HCT116 (cell line): ENCODE measurements at regions not wholly inside any gene's neighbourhood (a gene's known extent, or its start where the extent isn't known, plus 50 kb on each side); places are given as distances from the start of the nearest gene placed in this dataset.

Source experiments
- ATAC-seq: fragments of 200-7000 bp; cut with Tn5 transposase; 2 replicates; pipeline ENCODE4 v1.9.1; 2020; ENCODE audit warnings: mild to moderate bottlenecking, moderate library complexity
- BruUV-seq: library from RNA; stranded (reverse); fragments of 400-500 nt; replicated peaks from 2 replicates; lab custom pipeline; 2021; lab: Mats Ljungman, UMichigan
- CTCF ChIA-PET: fragments of 300-600 bp; sonication (Branson Sonifier 250); formaldehyde crosslinking; loops from one replicate; lab custom pipeline; 2021; ENCODE audit warnings: antibody characterized with exemption; lab: Charles Lee
- POLR2A ChIA-PET: fragments of 300-600, 350-600 bp; sonication (Branson Sonifier 250); formaldehyde crosslinking; loops from one replicate; lab custom pipeline; 2021; ENCODE audit warnings: antibody characterized with exemption; lab: Charles Lee
- RAD21 ChIA-PET, 2 experiments: fragments of 300-600 bp; sonication (Branson Sonifier 250); formaldehyde crosslinking; loops; one replicate each; lab custom pipeline; 2023; ENCODE audit warnings: low total read pairs in 2 of 2; ENCODE audit not compliant: uncharacterized antibody in 2 of 2, unreplicated experiment in 2 of 2, low non-redundant PET in 1 of 2; lab: Charles Lee
- DNase-seq: peaks from one replicate; pipeline ENCODE4 v3.0.0-alpha.2; 2010; ENCODE audit warnings: low read depth, low spot score
- H2AFZ ChIP-seq: fragments of 200-600 bp; shearing (Covaris generic), sonication (generic); 2 replicates; pipeline ENCODE4 v1.6.1; 2017; ENCODE audit warnings: low read depth, mixed run types, mixed read lengths, antibody characterized with exemption, low read length; ENCODE audit not compliant: poor library complexity, severe bottlenecking
- H3K27ac ChIP-seq: 2 replicates; pipeline ENCODE4 v1.5.1; 2012; ENCODE audit warnings: low read depth, low read length
- H3K27me3 ChIP-seq: fragments of 200-600 bp; sonication (generic); 2 replicates; pipeline ENCODE4 v1.6.1; 2016; ENCODE audit warnings: mixed run types, low read length, mixed read lengths; ENCODE audit not compliant: insufficient read depth
- H3K36me3 ChIP-seq, 2 experiments: fragments of 200-500 bp in 1 of 2; fragments of 200-600 bp in 1 of 2; sonication (Bioruptor generic) in 1 of 2; sonication (generic) in 1 of 2; 2 replicates each; pipeline versions ENCODE4 v1.5.1 to v1.6.1; 2014 to 2016; ENCODE audit warnings: low read length in 2 of 2, inconsistent platforms in 1 of 2, mixed read lengths in 1 of 2, mixed run types in 1 of 2; ENCODE audit not compliant: insufficient read depth in 2 of 2, control insufficient read depth in 1 of 2
- H3K4me1 ChIP-seq, 2 experiments: fragments of 200-600 bp in 1 of 2; sonication (generic) in 1 of 2; 2 replicates each; pipeline versions ENCODE4 v1.5.1 to v1.6.1; 2012 to 2017; ENCODE audit warnings: low read length in 2 of 2, inconsistent platforms in 1 of 2, mild to moderate bottlenecking in 1 of 2, mixed read lengths in 1 of 2, mixed run types in 1 of 2, moderate library complexity in 1 of 2; ENCODE audit not compliant: insufficient read depth in 2 of 2, control insufficient read depth in 1 of 2
- H3K4me2 ChIP-seq: fragments of 200-600 bp; sonication (generic); 2 replicates; pipeline ENCODE4 v1.6.1; 2017; ENCODE audit warnings: mixed run types, low read length, mixed read lengths
- H3K4me3 ChIP-seq, 2 experiments: fragments of 200-600 bp in 1 of 2; sonication (generic) in 1 of 2; replicated peaks in 1 of 2; 2 replicates each; pipeline ENCODE4 v1.5.1; 2011 to 2016; ENCODE audit warnings: low read length in 2 of 2, control low read depth in 1 of 2, low read depth in 1 of 2, mild to moderate bottlenecking in 1 of 2, mixed read lengths in 1 of 2, mixed run types in 1 of 2
- H3K79me2 ChIP-seq: fragments of 200-600 bp; sonication (generic); 2 replicates; pipeline ENCODE4 v1.6.1; 2017; ENCODE audit warnings: mild to moderate bottlenecking, mixed run types, low read length, moderate library complexity, mixed read lengths; ENCODE audit not compliant: insufficient read depth
- H3K9ac ChIP-seq: fragments of 200-600 bp; sonication (generic); 2 replicates; pipeline ENCODE4 v1.6.1; 2016; ENCODE audit warnings: low read length, mixed read lengths
- H3K9me2 ChIP-seq: fragments of 200-600 bp; sonication (generic), shearing (Covaris generic); 2 replicates; pipeline ENCODE4 v1.6.1; 2017; ENCODE audit warnings: mixed run types, mild to moderate bottlenecking, moderate library complexity; ENCODE audit not compliant: insufficient read depth
- H3K9me3 ChIP-seq, 2 experiments: fragments of 200-500 bp in 1 of 2; fragments of 200-600 bp in 1 of 2; sonication (Bioruptor generic) in 1 of 2; sonication (generic) in 1 of 2; 2 replicates each; pipeline ENCODE4 v1.6.1; 2014 to 2017; ENCODE audit warnings: low read length in 2 of 2, mixed read lengths in 2 of 2, inconsistent platforms in 1 of 2, low read depth in 1 of 2, mild to moderate bottlenecking in 1 of 2, mixed run types in 1 of 2, moderate library complexity in 1 of 2; ENCODE audit not compliant: control insufficient read depth in 1 of 2, insufficient read depth in 1 of 2
- H4K20me1 ChIP-seq: fragments of 200-600 bp; sonication (generic), shearing (Covaris generic); 2 replicates; pipeline ENCODE4 v1.6.1; 2017; ENCODE audit warnings: mixed run types, mild to moderate bottlenecking, moderate library complexity; ENCODE audit not compliant: insufficient read depth
- CBX3 ChIP-seq: IDR thresholded peaks from 2 replicates; pipeline ENCODE4 v1.6.1; 2012; ENCODE audit warnings: low read depth
- CEBPB ChIP-seq: IDR thresholded peaks from 2 replicates; pipeline ENCODE4 v1.6.1; 2012; ENCODE audit warnings: low read depth
- EGR1 ChIP-seq: IDR thresholded peaks from 2 replicates; pipeline ENCODE4 v1.6.1; 2012; ENCODE audit warnings: low read depth
- ELF1 ChIP-seq: IDR thresholded peaks from 2 replicates; pipeline ENCODE4 v1.6.1; 2012; ENCODE audit warnings: low read depth, borderline replicate concordance
- EZH2 ChIP-seq: fragments of 200-600 bp; sonication (generic); IDR thresholded peaks from 2 replicates; pipeline ENCODE4 v1.6.1; 2017; ENCODE audit warnings: antibody characterized with exemption, mixed run types
- EZH2phosphoT487 ChIP-seq: fragments of 200-600 bp; IDR thresholded peaks from 2 replicates; pipeline ENCODE4 v1.6.1; 2018; ENCODE audit warnings: antibody characterized with exemption, borderline replicate concordance
- FOSL1 ChIP-seq: IDR thresholded peaks from 2 replicates; pipeline ENCODE4 v1.6.1; 2012; ENCODE audit warnings: low read depth
- JUND ChIP-seq: IDR thresholded peaks from 2 replicates; pipeline ENCODE4 v1.6.1; 2012
- POLR2A ChIP-seq: IDR thresholded peaks from 2 replicates; pipeline ENCODE4 v1.7.0; 2011; ENCODE audit warnings: borderline replicate concordance; ENCODE audit not compliant: insufficient read depth, insufficient read length; ENCODE audit errors: extremely low read depth
- POLR2AphosphoS5 ChIP-seq: IDR thresholded peaks from 2 replicates; pipeline ENCODE4 v1.6.1; 2011; ENCODE audit warnings: mild to moderate bottlenecking, low read depth, low read length, moderate library complexity
- RAD21 ChIP-seq: IDR thresholded peaks from 2 replicates; pipeline ENCODE4 v1.6.1; 2012; ENCODE audit warnings: low read depth, mild to moderate bottlenecking
- REST ChIP-seq: IDR thresholded peaks from 2 replicates; pipeline ENCODE4 v1.6.1; 2012; ENCODE audit warnings: low read depth
- SIN3A ChIP-seq: IDR thresholded peaks from 2 replicates; pipeline ENCODE4 v1.6.1; 2012; ENCODE audit warnings: low read depth
- SP1 ChIP-seq: IDR thresholded peaks from 2 replicates; pipeline ENCODE4 v1.6.1; 2012; ENCODE audit warnings: low read depth
- SRF ChIP-seq: IDR thresholded peaks from 2 replicates; pipeline ENCODE4 v1.6.1; 2012; ENCODE audit warnings: low read depth
- TCF7L2 ChIP-seq: IDR thresholded peaks from 2 replicates; pipeline ENCODE4 v1.7.0; 2011; ENCODE audit warnings: borderline replicate concordance, inconsistent platforms; ENCODE audit not compliant: insufficient read depth, insufficient read length; ENCODE audit errors: extremely low read depth
- YY1 ChIP-seq: IDR thresholded peaks from 2 replicates; pipeline ENCODE4 v1.6.1; 2011; ENCODE audit warnings: low read length, low read depth, moderate library complexity, mild to moderate bottlenecking; ENCODE audit not compliant: insufficient replicate concordance; ENCODE audit errors: extremely low read depth
- ZFX ChIP-seq: fragments of 450-650 bp; IDR thresholded peaks from 2 replicates; pipeline ENCODE4 v1.6.1; 2017
- ZNF274 ChIP-seq: fragments of 200-500 bp; sonication (Bioruptor generic); IDR thresholded peaks from 2 replicates; pipeline ENCODE4 v1.6.1; 2014; ENCODE audit warnings: mild to moderate bottlenecking, low read depth, low read length, inconsistent platforms
- intact Hi-C: fragments of 100-400 bp; cut with micrococcal nuclease; formaldehyde crosslinking; loops from 2 replicates; pipeline ENCODE4 v1.10.0; 2022
- TF ChIP-seq, protein P1 (sequence below): IDR thresholded peaks from 2 replicates; pipeline ENCODE4 v1.6.1; 2012
- TF ChIP-seq, protein P2 (sequence below): IDR thresholded peaks from 2 replicates; pipeline ENCODE4 v1.6.1; 2011; ENCODE audit warnings: mild to moderate bottlenecking, low read length, moderate library complexity; ENCODE audit not compliant: insufficient replicate concordance; ENCODE audit errors: extremely low read depth
- TF ChIP-seq, protein P3 (sequence below): IDR thresholded peaks from 2 replicates; pipeline ENCODE4 v1.6.1; 2012

DNA sequence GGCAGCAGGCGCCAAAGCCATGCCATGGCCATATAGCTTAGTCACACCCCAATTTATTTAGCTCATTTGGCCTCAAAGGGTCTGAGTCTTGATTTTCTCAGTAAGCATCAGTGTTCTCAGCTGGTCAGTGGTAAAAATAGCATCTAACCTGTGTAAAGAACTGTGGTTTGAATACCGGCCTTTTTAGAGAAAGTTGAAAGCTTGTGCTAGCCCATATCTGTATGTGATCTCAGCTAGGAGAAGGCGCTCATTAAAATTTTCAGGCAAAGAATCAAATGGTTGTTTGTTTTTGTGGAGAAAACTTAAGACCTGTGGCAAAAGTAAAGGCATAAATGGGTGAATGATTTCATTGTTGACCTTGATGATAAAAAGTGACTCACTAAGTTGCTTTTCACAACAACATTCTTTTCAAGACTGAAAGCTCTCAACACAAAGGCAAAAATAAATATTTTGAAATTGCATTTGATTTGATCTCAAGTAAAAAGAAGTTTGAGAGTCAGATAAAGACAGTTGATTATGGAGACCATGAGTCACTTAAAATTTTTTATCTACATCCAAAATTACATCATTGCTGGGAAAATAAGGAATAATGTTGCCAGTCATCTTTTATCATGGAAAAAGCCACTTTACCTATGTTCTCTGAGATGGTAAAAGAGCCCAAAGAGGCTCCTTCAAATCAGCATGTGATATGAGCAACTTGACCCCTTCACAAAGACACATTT is 128.5 kb upstream of the RGS6 start:
- peak overlapping the region; percentile 51 for H3K4me2 ChIP-seq
- H3K4me1 ChIP-seq: peaks cover 27 to 28% of the 10 kb centered on the region in 2 experiments
- H3K4me3 ChIP-seq: no peak overlapping the region
- POLR2A ChIA-PET: no interaction called here
- DNase-seq (peak; percentile 88), ATAC-seq (peak; percentile 91)
- no peaks in the 10 kb centered on the region for H3K79me2 ChIP-seq
- H3K9me2 ChIP-seq: no peaks in the 10 kb centered on the region
- no peaks in the 10 kb centered on the region for H3K36me3 ChIP-seq
- H4K20me1 ChIP-seq: no peaks in the 10 kb centered on the region
- intact Hi-C loops: no loop called here
- H3K9ac ChIP-seq: no peak overlapping the region
- H3K27me3 ChIP-seq: no peaks in the 10 kb centered on the region
- peak overlapping the region; percentile 75 for H3K27ac ChIP-seq
- peak overlapping the region; percentile 17 for H2AFZ ChIP-seq
- H3K9me3 ChIP-seq: no peaks in the 10 kb centered on the region
- CTCF ChIA-PET: interaction anchor here (0.7 to 1.1 kb wide), 2 partner anchors 51 to 221 kb away, joined by 3 read pairs; no protein-coding TSS in a partner anchor
- no TSS peak for BruUV-seq
- RAD21 ChIA-PET: interaction anchor here in 1 of 2 experiments (1.0 kb wide), 1 partner anchor 51 kb away, joined by 4 read pairs; no protein-coding TSS in a partner anchor
- TF ChIP-seq EZH2 (no peak), REST (no peak), ZFX (no peak), SIN3A (no peak), RAD21 (peak; percentile 9; the same call in 1 of the 2 replicates), FOSL1 (peak; percentile 83), POLR2AphosphoS5 (no peak), POLR2A (no peak), SRF (peak; percentile 42), YY1 (peak; percentile 13), SP1 (peak; percentile 71), EGR1 (no peak), ZNF274 (no peak), CBX3 (peak; percentile 40), EZH2phosphoT487 (no peak), CEBPB (peak; percentile 82), ELF1 (no peak), TCF7L2 (peak; percentile 51), JUND (peak; percentile 78)
- TF ChIP-seq, protein P1, sequence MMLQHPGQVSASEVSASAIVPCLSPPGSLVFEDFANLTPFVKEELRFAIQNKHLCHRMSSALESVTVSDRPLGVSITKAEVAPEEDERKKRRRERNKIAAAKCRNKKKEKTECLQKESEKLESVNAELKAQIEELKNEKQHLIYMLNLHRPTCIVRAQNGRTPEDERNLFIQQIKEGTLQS: no peak
- TF ChIP-seq, protein P2, sequence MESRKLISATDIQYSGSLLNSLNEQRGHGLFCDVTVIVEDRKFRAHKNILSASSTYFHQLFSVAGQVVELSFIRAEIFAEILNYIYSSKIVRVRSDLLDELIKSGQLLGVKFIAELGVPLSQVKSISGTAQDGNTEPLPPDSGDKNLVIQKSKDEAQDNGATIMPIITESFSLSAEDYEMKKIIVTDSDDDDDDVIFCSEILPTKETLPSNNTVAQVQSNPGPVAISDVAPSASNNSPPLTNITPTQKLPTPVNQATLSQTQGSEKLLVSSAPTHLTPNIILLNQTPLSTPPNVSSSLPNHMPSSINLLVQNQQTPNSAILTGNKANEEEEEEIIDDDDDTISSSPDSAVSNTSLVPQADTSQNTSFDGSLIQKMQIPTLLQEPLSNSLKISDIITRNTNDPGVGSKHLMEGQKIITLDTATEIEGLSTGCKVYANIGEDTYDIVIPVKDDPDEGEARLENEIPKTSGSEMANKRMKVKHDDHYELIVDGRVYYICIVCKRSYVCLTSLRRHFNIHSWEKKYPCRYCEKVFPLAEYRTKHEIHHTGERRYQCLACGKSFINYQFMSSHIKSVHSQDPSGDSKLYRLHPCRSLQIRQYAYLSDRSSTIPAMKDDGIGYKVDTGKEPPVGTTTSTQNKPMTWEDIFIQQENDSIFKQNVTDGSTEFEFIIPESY: no peak
- TF ChIP-seq, protein P3, sequence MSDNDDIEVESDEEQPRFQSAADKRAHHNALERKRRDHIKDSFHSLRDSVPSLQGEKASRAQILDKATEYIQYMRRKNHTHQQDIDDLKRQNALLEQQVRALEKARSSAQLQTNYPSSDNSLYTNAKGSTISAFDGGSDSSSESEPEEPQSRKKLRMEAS: no peak
